ENCODE measurements at regions not wholly inside any gene's neighbourhood (a gene's known extent, or its start where the extent isn't known, plus 50 kb on each side); places are given as distances from the start of the nearest gene placed in this dataset.
A peak's percentile ranks its signal among the peaks of the same experiment; 100 is the strongest.

GRCh38 chr18:41690332-41691127, 264.5 kb upstream of the PIK3C3 start:
- H3K27ac ChIP-seq (ENCODE audit: low read depth, low read length) = no peak overlapping the region

GRCh38 chr18:41687138-41687537, 267.9 kb upstream of the PIK3C3 start:
- Histone ChIP-seq H3K27ac (ENCODE audit: low read depth, low read length) (no peak overlapping the region), H3K4me1 (ENCODE audit: control insufficient read depth, insufficient read depth, low read length) (no peaks in the 10 kb centered on the region), H3K9me3 (ENCODE audit: control insufficient read depth, insufficient read depth, low read length) (no peaks in the 10 kb centered on the region), H3K4me3 (ENCODE audit: low read depth, low read length) (no peak overlapping the region), H3K36me3 (ENCODE audit: control insufficient read depth, insufficient read depth, low read length) (no peaks in the 10 kb centered on the region), H3K27me3 (ENCODE audit: control insufficient read depth, insufficient read depth, low read length) (no peaks in the 10 kb centered on the region)
- no peak for DNase-seq (ENCODE audit: low read depth in 4 of 6, low spot score in 6 of 6)
- WGBS (ENCODE audit: insufficient coverage) = no CpG with 5 or more reads among the region's 2 CpGs

More at GRCh38 chr18:41690332-41691127, 264.5 kb upstream of the PIK3C3 start:
- Histone ChIP-seq H3K9me3 (ENCODE audit: control insufficient read depth, insufficient read depth, low read length) (no peaks in the 10 kb centered on the region), H3K27me3 (ENCODE audit: control insufficient read depth, insufficient read depth, low read length) (no peaks in the 10 kb centered on the region), H3K4me1 (ENCODE audit: control insufficient read depth, insufficient read depth, low read length) (no peaks in the 10 kb centered on the region), H3K36me3 (ENCODE audit: control insufficient read depth, insufficient read depth, low read length) (no peaks in the 10 kb centered on the region), H3K4me3 (ENCODE audit: low read depth, low read length) (no peak overlapping the region)
- WGBS (ENCODE audit: insufficient coverage) = 100% methylated on average over 1 of the region's 4 CpGs
- no peak for DNase-seq (ENCODE audit: low read depth in 4 of 6, low spot score in 6 of 6)

GRCh38 chr18:41681138-41681880, 273.7 kb upstream of the PIK3C3 start:
- Histone ChIP-seq H3K4me3 (ENCODE audit: low read depth, low read length) (no peak overlapping the region), H3K4me1 (ENCODE audit: control insufficient read depth, insufficient read depth, low read length) (no peaks in the 10 kb centered on the region), H3K27ac (ENCODE audit: low read depth, low read length) (no peak overlapping the region), H3K9me3 (ENCODE audit: control insufficient read depth, insufficient read depth, low read length) (no peaks in the 10 kb centered on the region), H3K36me3 (ENCODE audit: control insufficient read depth, insufficient read depth, low read length) (no peaks in the 10 kb centered on the region), H3K27me3 (ENCODE audit: control insufficient read depth, insufficient read depth, low read length) (no peaks in the 10 kb centered on the region)
- no peak for DNase-seq (ENCODE audit: low read depth in 4 of 6, low spot score in 6 of 6)
- WGBS (ENCODE audit: insufficient coverage) = 93% methylated on average over 3 of the region's 8 CpGs

DNA sequence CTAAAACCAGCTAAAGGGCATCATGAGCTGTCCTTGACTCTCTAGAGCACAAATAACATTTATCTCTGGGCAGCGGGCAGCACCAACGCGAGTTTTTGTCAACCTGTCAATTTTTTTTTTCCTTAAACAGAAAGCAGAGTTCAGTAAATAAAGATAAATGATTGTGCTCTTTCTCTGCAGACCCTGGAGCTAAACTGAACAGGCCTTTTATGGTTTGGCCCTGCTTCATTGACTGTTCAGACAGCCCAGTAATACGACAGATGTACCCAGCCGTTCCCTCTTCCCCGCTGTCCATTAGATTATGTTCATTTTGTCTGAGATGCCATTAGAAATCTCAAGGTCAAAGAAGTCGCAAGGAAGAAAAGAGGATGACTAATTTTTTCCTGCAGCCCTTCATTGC, 280.5 kb upstream of the PIK3C3 start:
- H3K4me3 ChIP-seq (ENCODE audit: low read depth, low read length) = no peak overlapping the region
- no peak overlapping the region for H3K27ac ChIP-seq (ENCODE audit: low read depth, low read length)
- H3K36me3 ChIP-seq (ENCODE audit: control insufficient read depth, insufficient read depth, low read length) = no peaks in the 10 kb centered on the region
- no peaks in the 10 kb centered on the region for H3K4me1 ChIP-seq (ENCODE audit: control insufficient read depth, insufficient read depth, low read length)
- WGBS (ENCODE audit: insufficient coverage) = 90% methylated on average over 2 of the region's 7 CpGs
- no peaks in the 10 kb centered on the region for H3K27me3 ChIP-seq (ENCODE audit: control insufficient read depth, insufficient read depth, low read length)
- peak in 1 of 6 donors; percentile 71 for DNase-seq (ENCODE audit: low read depth in 4 of 6, low spot score in 6 of 6)
- no peaks in the 10 kb centered on the region for H3K9me3 ChIP-seq (ENCODE audit: control insufficient read depth, insufficient read depth, low read length)

- Histone ChIP-seq H3K27me3 (ENCODE audit: control insufficient read depth, insufficient read depth, low read length) (no peaks in the 10 kb centered on the region), H3K36me3 (ENCODE audit: control insufficient read depth, insufficient read depth, low read length) (no peaks in the 10 kb centered on the region), H3K9me3 (ENCODE audit: control insufficient read depth, insufficient read depth, low read length) (peaks cover 2% of the 10 kb centered on the region), H3K4me3 (ENCODE audit: low read depth, low read length) (no peak overlapping the region), H3K27ac (ENCODE audit: low read depth, low read length) (no peak overlapping the region), H3K4me1 (ENCODE audit: control insufficient read depth, insufficient read depth, low read length) (no peaks in the 10 kb centered on the region)
- no peak for DNase-seq (ENCODE audit: low read depth in 4 of 6, low spot score in 6 of 6)
Observed at GRCh38 chr18:41666231-41666630, 288.8 kb upstream of the PIK3C3 start.

GRCh38 chr18:41665210-41665609, 289.8 kb upstream of the PIK3C3 start:
- Histone ChIP-seq H3K27ac (ENCODE audit: low read depth, low read length) (no peak overlapping the region), H3K27me3 (ENCODE audit: control insufficient read depth, insufficient read depth, low read length) (no peaks in the 10 kb centered on the region), H3K36me3 (ENCODE audit: control insufficient read depth, insufficient read depth, low read length) (no peaks in the 10 kb centered on the region), H3K4me1 (ENCODE audit: control insufficient read depth, insufficient read depth, low read length) (no peaks in the 10 kb centered on the region), H3K4me3 (ENCODE audit: low read depth, low read length) (no peak overlapping the region), H3K9me3 (ENCODE audit: control insufficient read depth, insufficient read depth, low read length) (peaks cover 2% of the 10 kb centered on the region)
- DNase-seq (ENCODE audit: low read depth in 4 of 6, low spot score in 6 of 6) = no peak
- no CpG with 5 or more reads among the region's 5 CpGs for WGBS (ENCODE audit: insufficient coverage)

DNA sequence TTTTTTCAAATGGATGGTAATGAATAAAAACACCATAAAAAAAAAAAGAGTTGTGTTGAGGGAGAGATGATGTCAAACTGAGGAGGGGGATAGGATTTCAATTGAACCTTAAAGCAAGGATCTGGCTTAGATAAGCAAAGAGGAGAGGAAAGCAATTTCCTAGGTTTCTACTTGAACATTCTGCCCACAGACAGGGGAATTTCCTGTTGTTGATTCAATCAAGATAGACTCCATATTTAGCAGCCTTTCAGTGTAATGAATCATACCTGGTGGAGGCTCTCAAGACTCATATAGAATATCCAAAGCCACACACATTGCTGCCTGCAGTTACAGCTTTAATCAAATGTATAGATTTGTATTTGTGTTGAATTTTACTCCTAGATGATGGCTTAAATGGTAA, 294.4 kb upstream of the PIK3C3 start:
- no peaks in the 10 kb centered on the region for H3K27me3 ChIP-seq (ENCODE audit: control insufficient read depth, insufficient read depth, low read length)
- H3K4me3 ChIP-seq (ENCODE audit: low read depth, low read length) = no peak overlapping the region
- no peak for DNase-seq (ENCODE audit: low read depth in 4 of 6, low spot score in 6 of 6)
- no peaks in the 10 kb centered on the region for H3K4me1 ChIP-seq (ENCODE audit: control insufficient read depth, insufficient read depth, low read length)
- peaks cover 2% of the 10 kb centered on the region for H3K9me3 ChIP-seq (ENCODE audit: control insufficient read depth, insufficient read depth, low read length)
- H3K27ac ChIP-seq (ENCODE audit: low read depth, low read length) = no peak overlapping the region
- H3K36me3 ChIP-seq (ENCODE audit: control insufficient read depth, insufficient read depth, low read length) = no peaks in the 10 kb centered on the region

DNA sequence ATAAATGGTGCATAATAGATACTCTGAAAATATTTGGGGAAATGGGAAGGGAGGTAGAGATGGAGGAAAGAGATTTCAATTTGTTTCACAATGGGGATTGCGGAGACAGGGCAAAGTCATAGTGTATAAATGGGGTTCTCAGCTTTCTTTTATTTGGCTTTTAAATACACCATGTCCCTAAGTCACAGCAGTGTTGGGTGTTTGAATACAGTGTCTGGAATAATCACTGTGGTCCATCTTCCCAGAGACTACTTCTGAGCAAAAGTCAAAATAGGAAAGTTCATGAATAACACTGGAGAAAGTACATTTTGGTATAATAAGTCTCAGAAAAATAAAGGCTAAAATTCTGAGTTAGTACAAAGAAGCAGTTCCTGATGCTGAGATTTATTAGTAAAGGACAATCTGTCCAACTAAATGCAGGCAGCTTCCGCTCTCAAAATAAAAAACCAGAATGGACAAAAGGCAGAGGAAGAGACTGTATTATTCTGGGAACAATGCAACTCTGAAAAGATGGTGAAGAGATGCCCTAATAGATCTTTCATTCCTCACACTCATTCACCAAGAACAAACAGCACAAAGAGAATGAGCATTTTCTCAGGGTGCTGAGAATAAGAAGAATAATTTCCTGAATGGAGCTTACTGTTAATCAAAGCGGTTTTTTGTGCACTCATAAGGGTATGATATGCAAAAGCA, 295.4 kb upstream of the PIK3C3 start:
- Histone ChIP-seq H3K9me3 (ENCODE audit: control insufficient read depth, insufficient read depth, low read length) (no peaks in the 10 kb centered on the region), H3K4me3 (ENCODE audit: low read depth, low read length) (no peak overlapping the region), H3K4me1 (ENCODE audit: control insufficient read depth, insufficient read depth, low read length) (no peaks in the 10 kb centered on the region), H3K36me3 (ENCODE audit: control insufficient read depth, insufficient read depth, low read length) (no peaks in the 10 kb centered on the region), H3K27ac (ENCODE audit: low read depth, low read length) (no peak overlapping the region), H3K27me3 (ENCODE audit: control insufficient read depth, insufficient read depth, low read length) (no peaks in the 10 kb centered on the region)
- no peak for DNase-seq (ENCODE audit: low read depth in 4 of 6, low spot score in 6 of 6)
- 0% methylated on average over 1 of the region's 3 CpGs for WGBS (ENCODE audit: insufficient coverage)

DNA sequence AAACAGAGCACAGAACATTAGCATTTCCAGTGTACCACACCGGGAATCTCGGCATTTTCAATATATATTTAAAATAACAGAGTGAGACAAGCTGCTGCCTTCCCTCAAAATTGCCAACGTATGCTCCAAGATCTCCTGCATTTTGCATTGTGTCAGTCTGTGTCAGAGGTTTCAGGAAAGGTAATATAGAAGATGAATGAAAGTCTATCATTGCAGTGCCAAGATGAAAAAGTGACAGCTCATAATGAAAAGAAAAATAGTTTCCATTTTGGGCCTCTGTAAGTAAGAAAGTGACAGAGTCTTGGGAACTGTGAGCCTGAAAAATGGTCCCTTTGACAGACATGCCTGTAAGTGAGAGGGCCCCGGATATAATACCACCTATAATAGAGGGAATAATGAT, 297.8 kb upstream of the PIK3C3 start:
- no CpG with 5 or more reads among the region's 4 CpGs for WGBS (ENCODE audit: insufficient coverage)

More for the DNA sequence above, 297.8 kb upstream of the PIK3C3 start:
- no peaks in the 10 kb centered on the region for H3K27me3 ChIP-seq (ENCODE audit: control insufficient read depth, insufficient read depth, low read length)
- no peaks in the 10 kb centered on the region for H3K9me3 ChIP-seq (ENCODE audit: control insufficient read depth, insufficient read depth, low read length)
- no peaks in the 10 kb centered on the region for H3K4me1 ChIP-seq (ENCODE audit: control insufficient read depth, insufficient read depth, low read length)
- no peaks in the 10 kb centered on the region for H3K36me3 ChIP-seq (ENCODE audit: control insufficient read depth, insufficient read depth, low read length)
- peak in 1 of 6 donors; percentile 53 for DNase-seq (ENCODE audit: low read depth in 4 of 6, low spot score in 6 of 6)
- no peak overlapping the region for H3K4me3 ChIP-seq (ENCODE audit: low read depth, low read length)
- no peak overlapping the region for H3K27ac ChIP-seq (ENCODE audit: low read depth, low read length)
